ENCODE measurements at regions not wholly inside any gene's neighbourhood (a gene's known extent, or its start where the extent isn't known, plus 50 kb on each side); places are given as distances from the start of the nearest gene placed in this dataset.

GRCh38 chr6:43970913-43971775 lies 156.1 kb downstream of the MRPL14 start:
- Histone ChIP-seq H3K4me3 (no peak overlapping the region), H3K27ac (peak overlapping the region; percentile 84), H3K4me1 (peaks cover 34% of the 10 kb centered on the region), H3K27me3 (ENCODE audit: insufficient read depth in 3 of 3, low read length in 2 of 3) (no peaks in the 10 kb centered on the region), H3K36me3 (ENCODE audit: insufficient read depth in 1 of 2, low read depth in 1 of 2) (no peaks in the 10 kb centered on the region), H3K9me3 (peaks cover 6% of the 10 kb centered on the region)
- ATAC-seq (peak in 2 of 4 donors; percentile 30 to 60), DNase-seq (peak in 1 of 2 donors; percentile 73)
- whole genome bisulfite sequencing, 3 donors: 69 to 75% (median 70%) methylated on average over 8 of the region's 8 CpGs
- intact Hi-C loops (cut with DNase I): no loop called here
- TF ChIP-seq, protein P1, sequence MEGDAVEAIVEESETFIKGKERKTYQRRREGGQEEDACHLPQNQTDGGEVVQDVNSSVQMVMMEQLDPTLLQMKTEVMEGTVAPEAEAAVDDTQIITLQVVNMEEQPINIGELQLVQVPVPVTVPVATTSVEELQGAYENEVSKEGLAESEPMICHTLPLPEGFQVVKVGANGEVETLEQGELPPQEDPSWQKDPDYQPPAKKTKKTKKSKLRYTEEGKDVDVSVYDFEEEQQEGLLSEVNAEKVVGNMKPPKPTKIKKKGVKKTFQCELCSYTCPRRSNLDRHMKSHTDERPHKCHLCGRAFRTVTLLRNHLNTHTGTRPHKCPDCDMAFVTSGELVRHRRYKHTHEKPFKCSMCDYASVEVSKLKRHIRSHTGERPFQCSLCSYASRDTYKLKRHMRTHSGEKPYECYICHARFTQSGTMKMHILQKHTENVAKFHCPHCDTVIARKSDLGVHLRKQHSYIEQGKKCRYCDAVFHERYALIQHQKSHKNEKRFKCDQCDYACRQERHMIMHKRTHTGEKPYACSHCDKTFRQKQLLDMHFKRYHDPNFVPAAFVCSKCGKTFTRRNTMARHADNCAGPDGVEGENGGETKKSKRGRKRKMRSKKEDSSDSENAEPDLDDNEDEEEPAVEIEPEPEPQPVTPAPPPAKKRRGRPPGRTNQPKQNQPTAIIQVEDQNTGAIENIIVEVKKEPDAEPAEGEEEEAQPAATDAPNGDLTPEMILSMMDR (IDR thresholded peaks at IDR 0.05): no peak

GRCh38 chr6:43970068-43970912 lies 157.0 kb downstream of the MRPL14 start:
- TF ChIP-seq, protein P1 (IDR thresholded peaks at IDR 0.05): no peak
- Histone ChIP-seq H3K9me3 (no peaks in the 10 kb centered on the region), H3K27ac (peak overlapping the region; percentile 18), H3K4me1 (peaks cover 34% of the 10 kb centered on the region), H3K27me3 (ENCODE audit: insufficient read depth in 3 of 3, low read length in 2 of 3) (no peaks in the 10 kb centered on the region), H3K36me3 (ENCODE audit: insufficient read depth in 1 of 2, low read depth in 1 of 2) (no peaks in the 10 kb centered on the region), H3K4me3 (no peak overlapping the region)
- 72 to 84% (median 72%) methylated on average over 3 of the region's 3 CpGs for WGBS, 3 donors
- intact Hi-C loops (cut with DNase I): no loop called here
- no peak for ATAC-seq
- no peak for DNase-seq

DNA sequence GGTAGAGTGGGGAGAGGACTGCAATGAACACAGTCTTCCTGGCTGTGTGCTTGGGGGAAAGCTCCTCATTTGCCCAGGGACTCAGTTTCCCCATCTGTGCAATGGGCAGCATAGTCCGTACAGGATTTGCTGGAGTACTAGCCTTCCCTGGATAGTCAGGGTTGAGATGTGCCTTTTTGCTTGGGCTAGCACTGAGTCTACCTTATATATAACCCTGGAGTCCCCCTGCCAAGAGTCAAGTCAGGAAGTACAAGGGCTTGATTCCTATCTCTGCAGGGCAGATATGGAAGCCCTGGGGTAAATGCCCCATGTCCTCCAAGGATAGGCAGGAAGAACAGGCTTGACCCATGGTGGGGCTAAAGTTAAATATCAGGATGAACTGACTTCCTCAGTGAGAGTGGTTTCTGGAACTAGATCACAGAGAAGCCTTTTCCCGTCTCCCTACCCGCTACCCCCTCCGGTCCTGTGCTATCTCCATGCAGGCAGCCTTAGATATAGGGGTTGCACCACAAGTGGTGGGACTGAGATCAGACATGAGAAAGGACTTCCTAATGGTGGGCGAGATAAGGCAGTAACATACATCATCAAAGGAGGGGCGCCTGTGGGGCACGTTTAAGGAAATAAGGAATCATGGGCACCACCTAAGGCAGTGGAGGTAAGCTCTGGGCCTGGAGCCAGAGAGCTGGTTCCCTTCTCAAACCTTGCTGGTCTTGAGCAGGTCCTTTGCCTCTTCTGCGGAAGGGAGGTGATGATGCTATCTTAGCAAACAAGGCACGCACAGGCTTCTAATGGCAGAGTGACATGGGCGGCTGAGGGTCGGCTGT lies 157.9 kb downstream of the MRPL14 start:
- no peaks in the 10 kb centered on the region for H3K9me3 ChIP-seq
- H3K27ac ChIP-seq: no peak overlapping the region
- TF ChIP-seq, protein P1 (IDR thresholded peaks at IDR 0.05): no peak
- WGBS, 3 donors: 87 to 90% (median 89%) methylated on average over 11 of the region's 11 CpGs
- no peak overlapping the region for H3K4me3 ChIP-seq
- intact Hi-C loops (cut with DNase I): no loop called here
- ATAC-seq: no peak
- no peaks in the 10 kb centered on the region for H3K36me3 ChIP-seq (ENCODE audit: insufficient read depth in 1 of 2, low read depth in 1 of 2)
- no peak for DNase-seq
- H3K4me1 ChIP-seq: peaks cover 34% of the 10 kb centered on the region
- no peaks in the 10 kb centered on the region for H3K27me3 ChIP-seq (ENCODE audit: insufficient read depth in 3 of 3, low read length in 2 of 3)

DNA sequence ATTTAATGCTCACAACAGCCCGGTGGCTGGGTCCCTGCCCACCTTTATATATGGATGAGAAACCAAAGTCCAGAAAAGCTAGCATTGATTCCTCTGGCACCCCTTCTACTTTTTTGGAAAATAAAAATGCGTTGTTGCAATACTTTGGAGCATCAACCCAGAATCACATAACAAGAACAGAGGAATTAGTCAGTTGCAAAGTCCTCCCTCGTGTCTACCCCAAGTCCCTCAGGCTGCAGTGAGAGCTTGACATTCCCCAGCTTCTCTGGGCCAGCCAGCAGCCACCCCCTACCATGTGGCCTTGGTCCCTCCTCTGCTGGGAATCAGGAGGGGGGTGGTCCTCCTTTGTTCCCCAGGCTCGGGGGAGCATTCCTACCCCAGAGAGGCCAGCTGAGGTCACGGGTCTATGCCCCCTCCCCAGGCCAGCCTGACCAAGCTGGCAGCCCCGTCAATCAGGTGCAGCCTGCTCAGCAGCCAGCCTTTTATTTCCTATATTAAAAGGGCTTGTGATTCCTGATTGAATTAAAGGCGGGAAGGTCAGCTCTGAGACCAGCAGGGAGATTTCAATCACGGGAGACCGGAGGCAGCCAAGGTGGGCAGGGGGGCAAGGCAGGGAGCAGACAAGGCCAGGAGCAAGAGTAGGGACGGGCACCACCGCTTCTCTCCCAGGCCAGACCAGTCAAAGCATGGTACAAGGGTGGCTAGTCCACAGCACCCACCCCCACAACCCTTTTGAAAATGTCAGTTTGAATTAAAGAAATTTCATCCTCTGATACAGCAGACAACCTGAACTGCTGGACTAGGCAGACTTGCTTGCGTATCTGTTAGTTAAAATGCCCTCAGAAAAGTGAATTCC lies 158.9 kb downstream of the MRPL14 start:
- WGBS, 3 donors: 83 to 88% (median 86%) methylated on average over 12 of the region's 12 CpGs
- TF ChIP-seq, protein P1 (IDR thresholded peaks at IDR 0.05): no peak
- peaks cover 26% of the 10 kb centered on the region for H3K4me1 ChIP-seq
- DNase-seq: no peak
- H3K4me3 ChIP-seq: no peak overlapping the region
- H3K27me3 ChIP-seq (ENCODE audit: insufficient read depth in 3 of 3, low read length in 2 of 3): no peaks in the 10 kb centered on the region
- no peaks in the 10 kb centered on the region for H3K9me3 ChIP-seq
- no peak overlapping the region for H3K27ac ChIP-seq
- ATAC-seq: no peak
- intact Hi-C loops (cut with DNase I): no loop called here
- H3K36me3 ChIP-seq (ENCODE audit: insufficient read depth in 1 of 2, low read depth in 1 of 2): no peaks in the 10 kb centered on the region
